HG03442 (cell line): ENCODE measurements at regions not wholly inside any gene's neighbourhood (a gene's known extent, or its start where the extent isn't known, plus 50 kb on each side); places are given as distances from the start of the nearest gene placed in this dataset.
"Not testable (repeated sequence)": the region's sequence is repeated elsewhere in the genome, so short reads cannot be mapped to it uniquely, and the experiment has no call there.

Experiments used
- ATAC-seq: cut with Tn5 transposase; IDR thresholded peaks from one replicate; pipeline ENCODE4 v1.9.1; 2021; ENCODE audit warnings: mild to moderate bottlenecking, moderate library complexity; ENCODE audit not compliant: unreplicated experiment

GRCh38 chr7:123264820-123265219, 65.1 kb upstream of the SLC13A1 start:
- ATAC-seq, result not testable (repeated sequence)

GRCh38 chr7:123260428-123260960, 60.7 kb upstream of the SLC13A1 start:
- ATAC-seq, result no peak

- no peak for ATAC-seq
Measured at GRCh38 chr7:123259759-123260158, 60.0 kb upstream of the SLC13A1 start.
